ENCODE measurements at regions not wholly inside any gene's neighbourhood (a gene's known extent, or its start where the extent isn't known, plus 50 kb on each side); places are given as distances from the start of the nearest gene placed in this dataset.
"Not testable (repeated sequence)": the region's sequence is repeated elsewhere in the genome, so short reads cannot be mapped to it uniquely, and the experiment has no call there.

DNA sequence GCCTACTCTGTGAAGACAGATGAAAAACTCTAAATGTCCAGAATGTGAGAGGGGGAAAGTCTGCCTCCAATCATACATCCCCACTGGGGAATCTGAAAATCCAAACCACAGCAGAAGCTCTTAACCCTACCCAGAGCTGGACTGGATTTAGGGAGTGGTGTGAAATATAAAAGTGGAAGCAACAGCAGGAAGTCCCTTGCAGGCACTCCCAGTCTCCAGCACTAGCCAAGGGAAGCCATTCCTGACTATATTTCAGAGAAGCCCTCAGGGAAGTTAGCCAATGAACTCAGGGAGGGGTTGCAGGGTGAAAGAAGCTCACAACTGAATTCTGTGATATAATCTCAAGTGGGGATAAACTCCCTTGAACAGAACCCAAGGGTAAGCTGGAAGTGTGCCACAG is 51.5 kb downstream of the CRPPA start:
- FAIRE-seq = no peak

DNA sequence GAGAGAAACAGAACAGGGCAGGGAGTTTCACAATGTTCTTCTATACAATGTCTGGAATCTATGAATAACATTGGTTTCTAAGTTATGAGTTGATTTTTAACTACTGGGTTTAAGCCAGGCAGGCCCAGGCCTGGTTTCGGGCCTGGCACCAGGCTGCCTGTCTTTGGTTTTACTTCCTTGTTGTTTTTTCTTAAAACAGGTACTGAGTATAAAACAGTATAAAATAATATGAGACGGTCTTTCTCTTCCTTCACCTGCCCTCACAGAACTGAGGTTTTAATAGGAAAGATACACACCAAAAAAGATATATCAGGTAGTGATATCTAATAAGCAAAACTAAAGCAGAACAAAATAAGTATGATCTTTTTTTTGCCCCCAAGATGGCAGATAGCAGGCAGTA is 52.0 kb downstream of the CRPPA start:
- FAIRE-seq = not testable (repeated sequence)

DNA sequence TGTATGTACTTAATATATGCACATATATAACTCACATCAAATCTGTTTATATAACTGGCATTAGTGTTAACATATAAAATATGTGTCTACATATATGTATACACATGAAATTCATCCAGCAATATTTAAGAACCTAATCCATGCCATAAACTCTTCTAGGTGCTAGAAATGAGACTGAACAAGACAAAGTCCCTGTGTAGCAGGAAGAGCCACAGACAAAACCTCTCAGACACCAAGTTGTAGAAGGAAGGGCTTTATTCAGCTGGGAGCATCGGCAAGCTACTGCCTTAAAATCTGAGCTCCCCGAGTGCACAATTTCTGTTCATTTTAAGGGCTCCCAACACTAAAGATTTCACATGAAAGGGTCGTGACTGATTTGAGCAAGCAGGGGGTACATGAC is 52.5 kb downstream of the CRPPA start:
- no peak for FAIRE-seq

DNA sequence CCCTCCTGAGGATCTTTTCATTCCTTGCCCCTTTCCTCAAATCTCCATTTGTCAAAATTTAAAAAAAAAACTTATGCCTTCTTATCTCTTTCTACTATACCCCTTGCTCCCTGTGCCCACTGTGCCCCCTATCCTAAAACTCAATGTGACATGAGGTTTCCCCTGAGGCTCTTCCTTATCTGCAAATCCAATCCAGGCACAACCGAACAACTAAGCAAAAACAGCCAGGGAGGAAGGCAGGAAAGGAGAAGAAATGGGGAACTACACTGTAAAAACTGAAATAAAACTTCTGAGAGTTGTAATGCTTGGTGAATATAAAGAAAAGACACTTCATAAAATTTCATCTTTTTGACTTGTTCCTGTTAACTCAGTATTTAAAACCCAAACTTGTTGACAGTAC is 54.2 kb downstream of the CRPPA start:
- no peak for FAIRE-seq

DNA sequence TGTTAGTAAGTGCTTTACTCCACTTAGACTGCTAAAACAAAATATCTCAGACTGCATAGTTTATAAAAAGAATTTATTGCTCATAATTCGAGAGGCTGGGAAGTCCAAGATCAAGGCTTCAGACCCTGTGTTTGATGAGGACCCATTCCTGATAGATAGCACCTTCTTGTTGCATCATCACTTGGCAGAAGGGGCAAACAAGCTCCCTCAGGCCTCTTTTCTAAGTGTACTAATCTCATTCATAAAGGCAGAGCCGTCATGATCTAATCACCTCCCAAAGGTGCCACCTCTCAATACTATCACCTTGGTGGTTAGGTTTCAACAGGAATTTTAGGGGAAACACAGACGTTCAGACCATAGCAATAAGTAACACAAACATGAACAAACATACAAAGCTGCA is 55.4 kb downstream of the CRPPA start:
- FAIRE-seq = no peak

DNA sequence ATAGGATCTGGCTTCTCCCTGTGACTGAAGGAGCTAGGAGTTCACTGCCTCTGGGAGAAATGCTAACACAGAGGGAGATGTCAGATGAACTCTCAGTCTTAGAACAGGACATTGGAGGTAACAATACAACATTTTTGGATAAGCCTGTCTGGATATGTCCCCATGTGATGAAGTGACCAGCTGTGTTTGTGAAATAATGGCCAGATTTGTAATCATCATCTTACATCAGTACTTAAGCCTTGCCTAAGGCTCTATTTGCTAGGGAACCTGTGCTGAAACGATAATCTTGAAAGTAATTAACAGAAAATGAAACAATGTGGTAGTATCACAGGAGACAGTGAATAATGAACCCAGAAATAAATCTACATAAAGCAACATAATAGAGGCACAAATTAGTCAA is 56.2 kb downstream of the CRPPA start:
- no peak for FAIRE-seq

DNA sequence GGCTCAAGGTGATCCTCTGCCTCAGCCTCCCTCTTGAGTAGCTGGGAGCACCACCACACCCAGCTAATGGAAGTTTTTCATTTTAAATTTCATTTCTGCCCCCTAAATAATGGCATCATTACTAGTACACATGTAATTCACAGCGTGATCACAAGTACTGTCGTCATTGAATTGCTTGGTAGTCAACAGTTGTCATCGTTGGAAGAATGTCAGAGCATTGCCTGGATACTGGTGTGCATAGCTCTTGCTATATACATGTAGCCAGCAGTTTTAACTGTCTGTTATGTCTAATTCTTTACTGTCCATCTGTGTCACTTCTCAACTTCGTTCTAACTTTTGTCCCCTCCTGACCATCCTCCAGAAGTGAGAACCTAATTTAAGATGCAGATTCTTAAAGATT is 62.1 kb downstream of the CRPPA start:
- FAIRE-seq = no peak

DNA sequence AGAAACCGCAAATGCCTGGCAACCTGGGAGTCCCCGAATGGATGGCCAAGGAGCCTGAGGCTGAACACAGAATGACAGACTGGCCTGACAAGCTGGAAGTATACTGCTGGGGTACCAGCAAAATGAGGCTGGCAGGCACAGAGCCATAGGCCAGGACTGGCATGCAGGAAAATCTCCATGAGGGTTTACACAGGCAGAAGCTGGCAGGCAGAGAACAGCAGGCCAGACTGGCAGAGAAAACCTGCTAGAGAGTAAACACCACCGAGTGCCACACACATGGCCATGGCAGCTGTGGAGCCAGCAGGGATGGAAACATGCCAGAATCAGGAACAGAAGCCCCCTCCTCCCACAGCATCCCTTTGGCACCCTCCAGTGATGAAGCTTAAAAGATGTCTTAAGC is 63.4 kb downstream of the CRPPA start:
- FAIRE-seq = no peak

DNA sequence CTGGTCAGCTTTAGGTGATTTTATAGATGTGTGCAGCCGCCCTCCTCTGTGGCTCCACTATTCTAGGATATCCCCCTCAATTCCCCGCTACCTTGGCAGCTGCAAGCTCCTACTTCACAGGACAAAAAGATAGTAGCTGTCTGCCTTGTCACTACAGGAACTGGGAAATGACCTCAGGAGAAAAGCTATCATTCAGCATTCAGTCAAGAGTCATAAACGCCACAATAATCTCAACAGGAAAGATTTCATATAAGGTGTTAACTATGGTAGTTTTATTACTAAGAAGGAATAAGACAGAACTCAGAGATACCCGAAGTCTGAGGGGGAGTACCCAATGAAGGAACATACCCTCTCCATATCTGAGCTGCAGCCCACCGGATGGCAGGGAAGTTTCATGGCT is 63.9 kb downstream of the CRPPA start:
- no peak for FAIRE-seq

DNA sequence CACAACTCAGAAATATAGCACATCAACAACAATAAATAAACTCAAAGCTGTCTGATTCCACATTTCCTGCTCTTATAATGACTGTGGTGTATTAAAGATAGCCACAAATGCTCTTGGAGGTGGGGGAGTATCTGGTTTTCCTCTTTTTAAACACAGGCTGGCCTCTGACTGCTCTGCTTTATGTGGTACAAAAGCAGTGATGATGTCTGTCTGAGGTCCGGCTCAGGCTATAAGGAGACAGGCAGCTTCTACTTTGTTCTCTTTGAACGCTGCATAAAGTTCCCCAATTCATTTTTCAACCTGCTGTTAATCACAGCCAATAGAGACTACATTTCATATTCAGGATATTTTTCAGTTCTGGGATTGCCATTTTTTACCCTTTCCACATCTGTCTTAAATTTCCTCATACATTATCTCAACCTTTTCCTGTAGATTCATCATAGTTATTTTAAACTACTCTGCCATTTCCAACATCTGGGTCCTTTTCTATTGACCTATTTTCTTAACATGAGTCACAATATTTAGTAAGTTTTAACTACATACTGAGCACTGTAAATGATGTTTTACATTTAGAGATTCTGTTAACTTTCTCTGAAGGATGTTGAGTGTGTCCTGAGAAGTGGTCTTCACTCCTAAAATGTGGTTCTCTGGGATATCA is 64.9 kb downstream of the CRPPA start:
- no peak for FAIRE-seq

DNA sequence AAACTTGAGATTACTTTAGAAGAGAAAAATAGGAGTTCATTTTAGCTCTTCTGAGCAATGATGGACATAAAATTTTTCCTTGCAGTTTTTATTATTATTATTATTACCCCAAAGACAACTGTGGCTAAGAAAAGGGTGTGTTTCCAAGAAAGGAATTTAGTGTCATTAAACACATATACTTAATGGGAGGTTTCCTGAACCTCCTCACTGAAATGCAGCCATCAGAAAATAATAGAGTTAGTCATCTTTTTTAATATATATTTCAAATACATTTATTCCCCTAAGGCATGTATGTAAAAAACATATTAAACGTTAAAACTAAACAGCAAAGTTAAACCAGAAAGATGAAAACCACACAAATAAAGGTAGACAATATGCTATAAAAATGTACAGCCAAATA is 66.8 kb downstream of the CRPPA start:
- no peak for FAIRE-seq

DNA sequence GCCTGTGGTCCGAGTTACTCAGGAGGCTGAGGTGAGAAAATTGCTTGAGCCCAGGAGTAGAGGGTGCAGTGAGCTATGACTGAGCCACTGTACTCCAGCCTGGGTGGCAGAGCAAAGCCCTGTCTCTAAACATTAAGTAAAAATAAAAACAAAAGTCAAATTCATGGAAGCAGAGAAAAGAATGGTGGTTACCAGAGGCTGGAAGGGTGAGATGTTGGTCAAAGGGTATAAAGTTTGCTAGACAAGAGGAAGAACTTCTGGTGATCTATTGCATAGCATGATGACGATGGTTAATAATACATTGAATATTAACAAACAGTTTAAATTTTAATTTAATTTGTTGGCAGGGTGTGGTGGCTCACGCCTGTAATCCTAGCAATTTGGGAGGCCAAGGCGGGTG is 68.1 kb downstream of the CRPPA start:
- no peak for FAIRE-seq

DNA sequence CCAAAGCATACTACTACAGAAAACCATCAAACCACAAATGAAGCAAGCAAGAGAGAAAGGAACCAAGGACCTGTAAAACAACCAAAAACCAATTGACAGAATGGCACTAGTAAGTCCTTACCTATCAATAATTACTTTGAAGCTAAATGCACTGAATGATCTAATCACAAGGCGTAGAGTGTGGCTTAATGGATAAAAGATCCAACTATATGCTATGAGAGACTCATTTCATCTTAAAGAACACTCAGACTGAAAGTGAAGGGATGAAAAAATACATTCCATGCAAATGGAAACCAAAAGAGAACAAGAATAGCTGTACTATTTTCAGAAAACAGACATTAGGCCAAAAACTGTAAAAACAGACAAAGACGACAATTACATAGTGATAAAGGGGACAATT is 70.7 kb downstream of the CRPPA start:
- no peak for FAIRE-seq

DNA sequence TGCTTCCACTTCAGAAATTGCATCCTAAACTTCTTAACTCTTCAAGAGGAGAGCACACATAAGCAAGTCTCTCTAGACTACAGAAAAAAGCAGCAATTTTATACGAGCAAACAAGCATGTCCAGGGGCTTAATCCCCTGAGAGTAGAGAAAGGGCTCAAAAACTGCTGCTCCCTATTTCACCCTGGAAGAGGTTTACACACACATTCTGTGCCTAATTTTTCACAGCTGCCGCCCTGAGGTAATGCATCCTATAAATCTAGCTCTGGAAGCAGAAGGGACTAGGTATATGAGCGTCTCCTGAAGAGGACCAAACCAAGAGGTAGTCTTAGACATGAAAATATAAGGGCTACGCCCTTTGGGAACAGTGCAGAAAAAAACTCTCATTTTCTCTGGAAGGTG is 73.1 kb downstream of the CRPPA start:
- no peak for FAIRE-seq

DNA sequence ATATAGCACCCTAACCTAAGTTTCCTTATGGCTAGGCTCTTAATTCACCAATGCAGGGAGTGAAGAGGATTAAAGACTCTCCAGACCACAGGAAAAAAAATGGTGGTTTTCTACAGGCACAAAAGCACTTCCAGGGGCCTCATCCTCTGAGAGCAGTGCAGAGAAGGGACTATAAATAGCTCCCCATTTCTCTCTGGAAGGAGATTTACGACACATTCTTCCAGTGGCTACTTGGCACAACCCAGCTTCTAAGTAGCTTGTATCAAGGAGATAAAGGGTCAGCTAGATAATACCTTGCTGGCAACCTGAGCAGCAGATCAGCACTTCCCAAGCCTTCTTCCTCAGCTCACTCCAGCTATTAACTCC is 73.5 kb downstream of the CRPPA start:
- FAIRE-seq = no peak

DNA sequence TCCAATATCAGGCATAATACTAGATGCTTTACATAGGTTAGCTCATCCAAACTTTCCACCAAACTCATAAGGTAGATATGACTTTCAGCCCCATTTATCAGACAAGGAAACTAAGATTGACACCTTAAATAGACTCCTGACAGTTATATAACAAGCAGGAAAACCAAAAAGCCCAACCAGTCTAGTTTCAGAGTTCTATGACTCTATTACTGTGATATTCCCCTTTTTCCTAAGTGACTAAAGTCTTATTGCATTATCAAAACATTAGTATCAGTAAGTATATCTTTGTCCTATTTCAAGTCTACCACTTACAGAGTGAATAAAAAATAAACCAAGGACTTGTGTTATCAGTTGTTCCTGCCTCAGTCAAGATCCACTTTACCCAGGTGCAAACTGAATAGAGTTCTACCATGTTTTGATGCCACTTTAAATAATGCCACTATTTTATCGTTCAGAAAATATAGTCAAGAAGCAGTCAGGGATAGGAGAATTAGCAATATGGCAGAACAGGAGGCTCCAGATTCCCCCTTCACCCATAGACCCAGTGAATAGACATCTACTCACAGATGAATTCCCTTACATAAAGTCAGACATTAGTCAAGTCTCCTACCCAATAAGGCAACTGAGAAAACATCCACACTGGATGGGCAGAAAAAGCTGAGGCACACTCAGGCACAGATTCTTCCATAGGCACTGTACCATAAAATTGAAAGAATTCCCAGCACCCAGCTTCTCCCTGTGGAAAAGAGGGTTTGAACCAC is 74.1 kb downstream of the CRPPA start:
- FAIRE-seq = no peak

DNA sequence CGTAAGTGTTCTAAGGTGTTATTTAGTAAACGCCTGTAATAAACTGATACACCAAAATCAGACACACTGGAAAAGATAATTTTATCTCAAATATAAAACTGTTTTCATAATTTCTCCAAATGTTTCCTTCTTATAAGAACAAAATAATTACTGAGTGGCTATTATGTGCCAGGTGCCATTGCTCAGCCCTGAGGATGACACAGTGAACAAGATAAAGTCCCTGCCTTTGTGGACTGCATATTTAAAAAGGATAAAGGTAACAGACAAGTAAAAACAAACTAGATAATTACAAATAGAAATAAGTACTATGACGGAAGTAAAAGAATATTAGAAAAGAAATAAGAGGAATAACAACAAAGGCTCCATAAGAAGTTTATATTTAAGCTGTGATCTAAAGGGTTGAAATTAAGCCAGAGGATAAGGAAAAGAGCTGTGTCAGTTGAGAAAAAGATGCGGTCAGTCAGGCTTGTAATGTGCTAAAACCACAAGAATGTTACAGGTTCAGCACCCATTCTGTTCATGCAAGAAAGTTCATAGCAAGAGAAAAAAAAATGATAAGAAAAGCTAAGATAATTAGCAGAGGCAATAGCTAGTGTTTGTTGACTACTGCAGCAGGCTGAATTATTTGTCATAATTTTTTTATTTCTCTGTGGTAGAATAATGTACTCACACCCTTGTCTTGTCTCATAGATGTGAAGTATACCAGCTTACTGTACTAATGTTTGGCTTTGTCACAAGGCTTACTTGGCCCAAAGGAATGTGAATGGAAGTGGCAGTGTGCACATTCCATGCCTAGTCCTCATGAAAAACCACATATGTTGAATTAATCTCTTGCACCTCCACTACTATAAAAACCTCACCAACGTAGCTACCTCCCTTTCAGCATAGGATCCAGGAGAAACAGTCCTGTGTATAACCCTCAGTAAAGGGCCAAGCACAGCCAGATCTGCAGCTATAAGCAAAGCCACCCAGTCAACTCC is 75.1 kb downstream of the CRPPA start:
- no peak for FAIRE-seq

DNA sequence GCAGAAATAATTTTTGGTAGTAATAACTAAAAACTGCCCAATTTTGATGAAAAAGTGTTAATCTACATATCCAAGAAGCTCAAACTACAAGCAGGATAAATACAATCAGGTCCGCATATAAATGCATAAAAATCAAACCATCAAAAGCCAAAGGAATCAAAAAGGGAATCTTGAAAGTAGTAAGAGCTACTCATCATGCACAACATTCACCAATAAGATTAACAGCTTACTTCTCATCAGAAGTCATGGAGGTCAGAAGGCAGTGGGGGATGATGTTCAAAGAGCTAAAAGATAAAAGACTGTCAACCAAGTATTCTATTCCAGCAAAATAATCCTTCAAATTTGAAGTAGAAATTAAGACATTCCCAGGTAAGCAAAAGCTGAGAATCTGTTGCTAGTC is 76.4 kb downstream of the CRPPA start:
- no peak for FAIRE-seq

DNA sequence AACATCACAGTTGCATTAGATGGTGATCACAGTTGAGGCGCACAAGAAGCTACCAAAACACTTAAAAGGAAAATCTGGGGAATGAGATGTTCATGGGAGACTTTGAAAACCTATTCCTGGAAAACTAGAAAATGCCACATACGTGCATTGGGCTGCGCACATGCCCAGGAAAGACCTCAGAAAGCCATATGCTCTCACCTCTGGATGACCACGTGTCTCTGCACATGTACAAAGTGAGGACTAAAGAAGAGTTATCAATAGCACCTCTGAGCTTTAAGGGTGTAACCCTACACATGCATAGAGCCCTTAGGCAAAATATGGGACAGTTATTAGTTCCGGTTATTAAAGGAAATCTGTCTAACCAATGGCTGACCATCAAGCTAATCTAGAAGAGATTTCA is 77.7 kb downstream of the CRPPA start:
- no peak for FAIRE-seq

DNA sequence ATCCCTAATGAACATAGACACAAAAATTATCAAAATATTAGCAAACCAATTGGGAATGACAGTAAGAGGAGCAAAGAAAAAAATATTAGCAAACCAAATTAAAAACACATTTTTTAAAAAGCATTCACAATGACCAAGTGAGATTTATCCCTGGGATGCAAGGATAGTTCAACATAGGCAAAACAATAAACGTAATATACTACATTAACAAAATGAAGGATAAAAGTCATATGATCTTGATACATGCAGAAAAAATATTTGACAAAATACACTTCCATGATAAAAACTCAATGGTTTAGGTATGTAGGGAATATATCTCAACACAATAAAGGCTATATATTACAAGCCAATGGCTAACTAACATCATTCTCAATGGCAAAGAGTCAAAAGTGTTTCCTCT is 83.3 kb downstream of the CRPPA start:
- no peak for FAIRE-seq

DNA sequence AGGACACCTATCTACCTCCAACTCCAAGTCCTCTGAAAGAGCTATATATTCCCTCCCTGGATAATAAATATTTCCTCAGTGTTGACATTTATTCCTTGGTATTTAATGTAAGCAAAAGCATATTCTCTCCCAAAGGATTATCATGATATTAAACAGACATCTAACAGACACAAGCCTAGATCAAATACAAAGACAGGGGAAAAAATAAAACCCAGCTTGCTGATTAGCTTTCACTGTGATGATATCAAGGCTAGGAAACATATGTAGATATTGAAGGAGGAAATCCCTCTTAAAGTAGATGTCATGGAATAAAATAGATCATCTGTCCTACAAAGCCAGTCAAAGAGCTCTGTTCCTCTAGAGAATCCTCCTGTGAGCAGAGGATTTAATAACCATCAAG is 95.2 kb downstream of the CRPPA start:
- no peak for FAIRE-seq

DNA sequence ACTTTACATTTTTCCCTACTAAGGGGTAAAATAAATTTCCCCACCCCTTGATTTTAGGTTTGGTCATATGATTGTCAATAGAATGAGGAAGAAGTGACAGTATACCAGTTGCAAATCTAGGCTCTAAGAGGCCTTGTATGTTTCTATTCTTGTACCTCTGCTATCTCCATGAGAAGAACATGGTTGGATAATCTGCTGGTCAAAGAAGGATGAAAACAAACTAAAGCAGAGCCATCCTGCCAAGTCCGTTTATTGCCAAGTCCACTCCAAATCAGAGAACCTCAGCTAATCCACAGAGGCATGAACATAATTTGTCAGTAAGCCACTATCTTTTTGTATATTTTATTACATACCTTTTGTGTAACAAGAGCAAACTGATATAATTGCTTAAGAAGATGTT is 98.0 kb downstream of the CRPPA start:
- no peak for FAIRE-seq

DNA sequence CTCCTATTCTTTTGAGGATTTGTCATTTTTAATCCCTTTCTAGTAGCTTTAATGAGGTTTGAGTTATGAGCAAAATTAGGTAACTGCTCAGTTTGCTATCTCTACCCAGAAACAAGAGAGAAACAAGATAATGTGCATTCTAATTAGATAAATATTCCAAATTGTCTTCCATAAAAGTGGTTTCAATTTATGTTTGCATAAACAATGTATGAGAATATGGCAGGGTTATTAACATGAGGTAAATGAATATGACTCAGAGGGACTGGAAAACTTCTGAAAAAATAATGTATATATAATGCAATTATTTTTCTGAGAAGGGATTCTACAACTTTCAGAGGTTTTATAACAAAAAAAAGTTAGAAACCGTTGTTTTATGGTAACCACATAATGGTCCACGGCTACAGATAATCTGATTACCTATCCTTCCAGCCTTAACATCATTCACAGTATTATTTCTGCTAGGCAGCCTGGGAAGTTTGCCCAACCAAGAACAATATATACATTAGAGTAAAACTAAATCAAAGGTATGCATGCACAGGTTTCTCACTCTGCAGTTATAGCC is 101.2 kb downstream of the CRPPA start:
- FAIRE-seq = no peak
